IMR-90 (cell line): ENCODE measurements at regions not wholly inside any gene's neighbourhood (a gene's known extent, or its start where the extent isn't known, plus 50 kb on each side); places are given as distances from the start of the nearest gene placed in this dataset.

Source experiments
- ATAC-seq: fragments of 200-7000 bp; cut with Tn5 transposase; 2 replicates; pipeline ENCODE4 v1.9.1; 2020; ENCODE audit warnings: low read depth, mild to moderate bottlenecking, moderate library complexity
- BruUV-seq: library from RNA; stranded (reverse); fragments of 400-500 nt; replicated peaks from 2 replicates; lab custom pipeline; 2021; lab: Mats Ljungman, UMichigan
- CTCF ChIA-PET: fragments of 300-600 bp; formaldehyde crosslinking; extraction: SDS; loops from one replicate; lab custom pipeline; 2021; ENCODE audit warnings: antibody characterized with exemption; lab: Yijun Ruan, JAX
- POLR2A ChIA-PET: fragments of 300-600 bp; sonication (Branson Sonifier 250); formaldehyde crosslinking; loops from one replicate; lab custom pipeline; 2022; ENCODE audit warnings: antibody characterized with exemption; ENCODE audit not compliant: unreplicated experiment; lab: Charles Lee
- DNase-seq: peaks from one replicate; pipeline ENCODE4 v3.0.0; 2013
- H2AFZ ChIP-seq: replicated peaks from 2 replicates; pipeline ENCODE3; 2013; ENCODE audit warnings: low read length, mild to moderate bottlenecking; ENCODE audit not compliant: poor library complexity
- H2AK5ac ChIP-seq: 2 replicates; pipeline ENCODE4 v1.6.1; 2013; ENCODE audit warnings: low read depth, low read length, inconsistent platforms
- H2AK9ac ChIP-seq: replicated peaks from 2 replicates; pipeline ENCODE3; 2013; ENCODE audit warnings: mild to moderate bottlenecking, low read depth, low read length, moderate library complexity; ENCODE audit not compliant: poor library complexity
- H2BK120ac ChIP-seq: 2 replicates; pipeline ENCODE4 v1.6.1; 2013; ENCODE audit warnings: low read depth, low read length, inconsistent platforms
- H2BK15ac ChIP-seq: 3 replicates; pipeline ENCODE4 v1.6.1; 2013; ENCODE audit warnings: low read depth, low read length, inconsistent platforms
- H2BK20ac ChIP-seq: 2 replicates; pipeline ENCODE4 v1.6.1; 2013; ENCODE audit warnings: low read depth, mild to moderate bottlenecking, inconsistent platforms, low read length, moderate library complexity
- H2BK5ac ChIP-seq: 2 replicates; pipeline ENCODE4 v1.6.1; 2013; ENCODE audit warnings: mild to moderate bottlenecking, low read depth, low read length, inconsistent platforms; ENCODE audit not compliant: poor library complexity, severe bottlenecking
- H3K14ac ChIP-seq: replicated peaks from 2 replicates; pipeline ENCODE4 v1.6.1; 2013; ENCODE audit warnings: low read depth, low read length, inconsistent platforms
- H3K18ac ChIP-seq: 2 replicates; pipeline ENCODE4 v1.6.1; 2013; ENCODE audit warnings: low read depth, low read length, control low read depth
- H3K23ac ChIP-seq: 2 replicates; pipeline ENCODE4 v1.6.1; 2013; ENCODE audit warnings: low read depth, low read length, inconsistent platforms
- H3K27ac ChIP-seq: 2 replicates; pipeline ENCODE4 v1.5.1; 2013; ENCODE audit warnings: mild to moderate bottlenecking, control low read depth, low read length; ENCODE audit not compliant: insufficient read depth
- H3K27me3 ChIP-seq: 2 replicates; pipeline ENCODE4 v1.6.1; 2013; ENCODE audit warnings: low read length; ENCODE audit not compliant: control insufficient read depth, insufficient read depth
- H3K36me3 ChIP-seq: 2 replicates; pipeline ENCODE4 v1.6.1; 2013; ENCODE audit warnings: low read length, mixed read lengths; ENCODE audit not compliant: control insufficient read depth, insufficient read depth
- H3K4ac ChIP-seq: 2 replicates; pipeline ENCODE4 v1.6.1; 2013; ENCODE audit warnings: low read depth, low read length, inconsistent platforms
- H3K4me1 ChIP-seq: 2 replicates; pipeline ENCODE4 v1.6.1; 2013; ENCODE audit warnings: low read length, mixed read lengths; ENCODE audit not compliant: control insufficient read depth, insufficient read depth
- H3K4me2 ChIP-seq: 2 replicates; pipeline ENCODE4 v1.6.1; 2013; ENCODE audit warnings: low read depth, mild to moderate bottlenecking, control low read depth, low read length, moderate library complexity
- H3K4me3 ChIP-seq: 2 replicates; pipeline ENCODE4 v1.5.1; 2013; ENCODE audit warnings: low read depth, mild to moderate bottlenecking, control low read depth, low read length, moderate library complexity; ENCODE audit not compliant: insufficient read depth
- H3K56ac ChIP-seq: 2 replicates; pipeline ENCODE4 v1.6.1; 2013; ENCODE audit warnings: low read length, inconsistent platforms; ENCODE audit not compliant: insufficient read depth; ENCODE audit errors: extremely low read depth
- H3K79me1 ChIP-seq, 2 experiments: 2 replicates each; pipeline ENCODE4 v1.6.1; 2013; ENCODE audit warnings: low read length in 2 of 2, inconsistent platforms in 1 of 2, low read depth in 1 of 2
- H3K9ac ChIP-seq: 2 replicates; pipeline ENCODE4 v1.6.1; 2013; ENCODE audit warnings: low read depth, low read length, control low read depth
- H3K9me1 ChIP-seq: 2 replicates; pipeline ENCODE4 v1.6.1; 2013; ENCODE audit warnings: low read length, inconsistent platforms; ENCODE audit not compliant: insufficient read depth
- H3K9me3 ChIP-seq: 2 replicates; pipeline ENCODE4 v1.6.1; 2013; ENCODE audit warnings: low read length; ENCODE audit not compliant: control insufficient read depth, insufficient read depth
- H4K20me1 ChIP-seq: 2 replicates; pipeline ENCODE4 v1.6.1; 2013; ENCODE audit warnings: low read length, inconsistent platforms; ENCODE audit not compliant: insufficient read depth
- H4K5ac ChIP-seq: 2 replicates; pipeline ENCODE4 v1.6.1; 2013; ENCODE audit warnings: mild to moderate bottlenecking, low read depth, low read length, control low read depth
- H4K8ac ChIP-seq, 2 experiments: 2 replicates each; pipeline ENCODE4 v1.6.1; 2013; ENCODE audit warnings: low read depth in 2 of 2, low read length in 2 of 2, control low read depth in 1 of 2, inconsistent platforms in 1 of 2
- H4K91ac ChIP-seq: 2 replicates; pipeline ENCODE4 v1.6.1; 2013; ENCODE audit warnings: low read depth, low read length, inconsistent platforms; ENCODE audit not compliant: insufficient read depth
- BHLHE40 ChIP-seq: fragments of 150-350 bp; IDR thresholded peaks from 2 replicates; pipeline ENCODE4 v1.6.1; 2016; ENCODE audit warnings: mild to moderate bottlenecking, low read depth, low read length
- CEBPB ChIP-seq: IDR thresholded peaks from 2 replicates; pipeline ENCODE4 v1.6.1; 2012; ENCODE audit warnings: low read depth, low read length, improper control_type of control experiment
- CHD1 ChIP-seq: IDR thresholded peaks from 2 replicates; pipeline ENCODE4 v1.6.1; 2012; ENCODE audit warnings: low read depth, low read length, improper control_type of control experiment
- MAFK ChIP-seq: IDR thresholded peaks from 2 replicates; pipeline ENCODE4 v1.6.1; 2012; ENCODE audit warnings: low read depth, low read length, improper control_type of control experiment
- MXI1 ChIP-seq: IDR thresholded peaks from 2 replicates; pipeline ENCODE4 v1.6.1; 2012; ENCODE audit warnings: low read depth, mild to moderate bottlenecking, low read length, moderate library complexity, borderline replicate concordance
- POLR2A ChIP-seq: IDR thresholded peaks from 2 replicates; pipeline ENCODE4 v1.6.1; 2012; ENCODE audit warnings: mild to moderate bottlenecking, low read depth, low read length
- RFX5 ChIP-seq: IDR thresholded peaks from 2 replicates; pipeline ENCODE4 v1.8.0; 2012; ENCODE audit warnings: low read depth, mild to moderate bottlenecking, low read length, moderate library complexity
- SMC3 ChIP-seq: fragments of 150-350 bp; IDR thresholded peaks from 2 replicates; pipeline ENCODE4 v1.6.1; 2016; ENCODE audit warnings: low read depth, mild to moderate bottlenecking, antibody characterized with exemption, low read length, moderate library complexity
- USF2 ChIP-seq: fragments of 150-350 bp; IDR thresholded peaks from 2 replicates; pipeline ENCODE4 v1.6.1; 2017; ENCODE audit warnings: mild to moderate bottlenecking, antibody characterized with exemption, low read length, low read depth
- WGBS, 2 experiments: methylation state at CpG; one replicate each; pipeline versions ENCODE4 v1.1.5 to v1.1.7; 2013; ENCODE audit warnings: missing lambda C conversion rate in 2 of 2; ENCODE audit not compliant: insufficient read length in 1 of 2; ENCODE audit errors: extremely low coverage in 2 of 2; 5-methylcytosine and 5-hydroxymethylcytosine counted together
- dilution Hi-C: fragments of 300-500 bp; cut with HindIII; formaldehyde crosslinking; loops from one replicate; pipeline ENCODE4 v1.14.3; 2018; ENCODE audit warnings: low sequenced_read_pairs; ENCODE audit not compliant: unreplicated experiment
- in situ Hi-C: fragments of 300-500 bp; cut with MboI; formaldehyde crosslinking; loops from 3 replicates; pipeline ENCODE4 v1.14.3; 2019; ENCODE audit warnings: low sequenced_read_pairs, inconsistent platforms, mixed read lengths
- intact Hi-C: fragments of 100-400 bp; cut with micrococcal nuclease; formaldehyde crosslinking; loops from 2 replicates; pipeline ENCODE4 v1.10.0; 2022

GRCh38 chr5:152332716-152333460, 72.2 kb downstream of the NMUR2 start:
- no peak overlapping the region for H2AK9ac ChIP-seq
- no peak for ATAC-seq
- dilution Hi-C loops (no loop called here), intact Hi-C loops (no loop called here), in situ Hi-C loops (no loop called here)
- H3K27ac ChIP-seq = no peak overlapping the region
- CTCF ChIA-PET = no interaction called here
- no peak overlapping the region for H4K8ac ChIP-seq
- H3K4me3 ChIP-seq = no peak overlapping the region
- H3K4ac ChIP-seq = no peak overlapping the region
- H4K5ac ChIP-seq = no peak overlapping the region
- H3K18ac ChIP-seq = no peak overlapping the region
- no peaks in the 10 kb centered on the region for H3K79me1 ChIP-seq
- no peak overlapping the region for H2BK5ac ChIP-seq
- TF ChIP-seq MAFK (no peak), SMC3 (no peak), CHD1 (no peak), CEBPB (no peak), USF2 (no peak), POLR2A (no peak), RFX5 (no peak), MXI1 (no peak), BHLHE40 (no peak)
- WGBS, 2 experiments = no CpG with 5 or more reads among the region's 5 CpGs
- H3K14ac ChIP-seq = no peak overlapping the region
- no peak overlapping the region for H2AFZ ChIP-seq
- BruUV-seq = no TSS peak
- no peaks in the 10 kb centered on the region for H3K27me3 ChIP-seq
- no peak overlapping the region for H3K9ac ChIP-seq
- peaks cover 5% of the 10 kb centered on the region for H3K9me3 ChIP-seq
- H3K56ac ChIP-seq = no peak overlapping the region
- no peaks in the 10 kb centered on the region for H3K4me1 ChIP-seq
- no peak overlapping the region for H3K4me2 ChIP-seq
- POLR2A ChIA-PET = no interaction called here
- H2BK15ac ChIP-seq = no peak overlapping the region
- DNase-seq = no peak
- no peaks in the 10 kb centered on the region for H3K36me3 ChIP-seq
- no peak overlapping the region for H2AK5ac ChIP-seq
- H4K20me1 ChIP-seq = no peaks in the 10 kb centered on the region
- no peaks in the 10 kb centered on the region for H3K9me1 ChIP-seq
- no peak overlapping the region for H2BK20ac ChIP-seq
- H3K23ac ChIP-seq = no peak overlapping the region
- no peak overlapping the region for H2BK120ac ChIP-seq
- no peak overlapping the region for H4K91ac ChIP-seq
